H1 (cell line): ENCODE measurements at regions not wholly inside any gene's neighbourhood (a gene's known extent, or its start where the extent isn't known, plus 50 kb on each side); places are given as distances from the start of the nearest gene placed in this dataset.

Experiments used
- CEBPB ChIP-seq: IDR thresholded peaks from 2 replicates; pipeline ENCODE4 v1.6.1; 2012; ENCODE audit warnings: low read depth, low read length

DNA sequence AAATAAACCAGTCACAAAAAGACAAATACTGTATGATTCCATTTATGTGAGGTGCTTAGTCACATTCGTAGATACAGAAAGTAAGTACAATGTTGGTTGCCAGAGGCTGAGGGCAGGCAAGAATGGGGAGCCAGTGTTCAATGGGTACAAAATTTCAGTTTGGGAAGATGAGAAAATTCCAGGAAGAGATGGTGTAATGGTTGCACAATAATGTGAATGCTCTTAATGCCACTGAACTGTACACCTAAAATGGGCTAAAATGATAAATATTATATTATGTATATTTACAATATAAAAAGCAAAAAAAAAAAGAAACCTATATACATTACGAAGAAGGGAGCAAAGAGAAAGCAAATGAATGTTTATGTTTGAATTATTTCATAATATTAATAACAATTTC is 329.0 kb downstream of the C11orf87 start (continued):
- no peak for TF ChIP-seq CEBPB
- TF ChIP-seq, all 59 proteins: peak for 0
